ENCODE measurements at regions not wholly inside any gene's neighbourhood (a gene's known extent, or its start where the extent isn't known, plus 50 kb on each side); places are given as distances from the start of the nearest gene placed in this dataset.

GRCh38 chr2:18301421-18302139, 258.9 kb downstream of the RDH14 start:
- TF ChIP-seq CTCF (conservative IDR thresholded peaks at IDR 0.05 in 1 of 2, IDR thresholded peaks at IDR 0.05 in 1 of 2; ENCODE audit: low read depth in 1 of 2, low read length in 2 of 2) = no peak
- TF ChIP-seq EZH2 (IDR thresholded peaks at IDR 0.05; ENCODE audit: low read length, missing control alignments) = no peak

Data from fibroblast of lung (primary cell).